Hematopoietic multipotent progenitor cell treated with erythropoietin and hydrocortisone succinate and interleukin-3 and kit ligand, for 17 days (in vitro differentiated cells): ENCODE measurements at regions not wholly inside any gene's neighbourhood (a gene's known extent, or its start where the extent isn't known, plus 50 kb on each side); places are given as distances from the start of the nearest gene placed in this dataset.
"Not testable (repeated sequence)": the region's sequence is repeated elsewhere in the genome, so short reads cannot be mapped to it uniquely, and the experiment has no call there.

Source experiments
- DNase-seq: peaks from one replicate; pipeline ENCODE4 v3.0.0-alpha.2; 2015; ENCODE audit warnings: low spot score

DNA sequence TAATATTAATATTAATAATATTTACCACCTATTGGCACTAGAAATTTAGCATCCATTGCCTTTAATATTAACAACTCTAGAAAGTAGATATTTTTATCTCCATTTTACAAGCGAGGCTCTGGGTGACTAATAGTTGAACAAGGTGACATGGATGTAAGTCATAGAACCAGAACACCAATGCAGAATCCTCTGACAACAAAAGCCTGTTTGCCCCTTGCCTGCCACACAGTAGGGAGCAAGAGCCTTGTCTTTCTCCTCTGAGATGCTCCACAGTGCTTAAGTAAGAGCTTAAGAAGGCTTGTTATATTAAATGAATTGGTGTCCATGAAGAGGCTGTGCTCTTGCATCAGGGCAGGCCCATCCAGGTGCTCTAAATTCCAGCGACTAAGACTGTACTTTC lies 51.2 kb upstream of the LBX1 start:
- DNase-seq = no peak

DNA sequence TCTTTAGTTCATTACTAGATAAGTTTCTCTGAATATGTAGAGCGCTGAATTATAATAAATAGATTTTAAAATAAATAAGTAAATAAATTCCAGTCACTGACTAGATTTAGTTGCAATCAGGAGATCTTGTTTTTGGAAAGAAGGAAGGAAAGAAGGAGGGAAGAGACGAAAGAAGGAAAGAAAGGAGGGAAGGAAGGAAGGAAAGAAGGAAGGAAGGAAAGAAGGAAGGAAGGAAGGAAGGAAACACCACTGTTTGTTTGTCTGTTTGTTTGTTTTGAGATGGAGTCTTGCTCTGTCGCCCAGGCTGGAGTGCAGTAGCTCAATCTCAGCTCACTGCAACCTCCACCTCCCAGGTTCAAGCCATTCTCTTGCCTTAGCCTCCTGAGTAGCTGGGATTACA lies 51.7 kb upstream of the LBX1 start:
- not testable (repeated sequence) for DNase-seq

DNA sequence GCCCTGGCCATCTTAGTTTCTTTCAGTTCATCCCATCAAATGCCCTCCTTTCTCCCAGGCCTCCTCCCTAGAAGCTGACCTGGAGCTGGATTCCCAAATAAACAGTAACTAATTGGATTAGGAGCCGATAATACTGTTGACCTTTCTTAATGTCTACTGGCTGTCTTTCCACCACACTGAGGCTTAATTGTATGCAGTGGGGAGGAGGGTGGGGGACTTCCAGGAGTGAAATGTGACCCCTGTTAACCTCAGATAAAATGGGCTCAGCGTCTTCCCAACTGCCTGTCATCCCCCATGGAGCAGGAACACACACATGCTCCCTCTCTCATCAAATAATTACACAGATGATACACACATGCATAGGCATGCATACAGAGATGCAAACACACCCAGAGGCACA lies 53.7 kb upstream of the LBX1 start:
- no peak for DNase-seq

GRCh38 chr10:101283762-101284100 lies 54.5 kb upstream of the LBX1 start:
- DNase-seq = no peak

DNA sequence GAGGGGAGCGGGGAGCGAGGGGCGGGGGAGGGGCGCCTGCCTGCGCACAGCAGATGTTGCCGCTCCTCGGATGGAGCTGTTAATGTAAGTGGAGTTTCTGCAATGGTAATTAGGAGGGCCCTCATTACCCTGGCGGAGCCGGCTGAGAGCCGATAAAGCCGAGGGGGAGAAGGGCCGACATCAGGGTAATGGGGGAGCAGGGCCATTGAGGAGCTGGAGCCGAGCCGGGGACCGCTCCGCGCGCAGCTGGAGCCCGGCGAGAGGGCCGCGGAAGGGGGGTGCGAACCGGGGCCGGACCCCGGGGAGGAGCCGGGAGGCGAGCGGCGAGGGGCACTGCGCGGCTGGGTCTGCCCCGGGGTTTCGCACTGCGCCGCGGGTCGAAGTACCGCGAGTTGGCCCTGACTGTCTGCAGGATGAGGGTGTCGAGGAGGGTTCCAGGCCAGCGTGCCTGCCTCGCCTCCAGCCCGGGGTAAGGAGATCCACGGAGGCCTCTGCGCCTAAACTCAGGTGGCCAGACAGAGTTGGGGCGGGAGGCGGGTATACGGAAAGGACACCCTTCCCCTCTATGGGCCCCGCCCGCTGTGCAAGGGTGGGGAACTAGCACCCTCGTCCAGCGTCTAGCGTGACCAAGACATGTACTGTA lies 55.0 kb upstream of the LBX1 start:
- DNase-seq = no peak

DNA sequence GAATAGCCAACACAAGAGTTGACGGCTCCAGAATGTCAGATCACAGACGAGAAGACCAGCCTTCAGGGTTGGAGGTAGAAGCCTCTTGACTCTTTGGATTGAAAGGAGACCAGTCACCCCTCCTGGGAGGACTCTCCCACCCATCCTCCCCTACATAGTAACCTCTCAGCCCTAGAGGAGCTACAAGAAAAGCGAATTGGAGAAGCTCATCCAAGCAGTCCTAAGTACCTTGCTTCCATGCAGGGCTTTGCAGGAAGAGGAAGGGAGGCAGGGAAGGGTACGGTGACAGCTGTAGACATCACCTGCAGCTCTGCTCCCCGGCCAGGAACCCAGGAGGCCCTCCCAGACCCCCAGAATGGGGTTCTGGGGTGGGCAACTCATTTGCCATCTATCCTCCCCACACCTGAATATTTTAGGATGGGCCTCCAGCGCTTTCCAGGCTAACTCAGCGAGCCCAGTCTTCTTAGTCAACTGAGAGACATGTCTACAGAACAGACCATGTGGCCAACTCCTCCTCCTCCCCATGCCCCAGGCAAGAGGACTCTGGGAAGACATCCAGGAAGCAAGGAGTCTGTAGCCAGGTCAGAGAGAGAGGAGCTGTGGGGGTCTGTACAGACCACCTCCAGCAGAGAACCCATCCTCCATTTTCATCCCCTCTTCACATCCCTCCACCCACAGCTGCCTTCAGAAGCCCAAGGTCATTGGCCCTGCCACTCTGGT lies 55.6 kb upstream of the LBX1 start:
- no peak for DNase-seq

DNA sequence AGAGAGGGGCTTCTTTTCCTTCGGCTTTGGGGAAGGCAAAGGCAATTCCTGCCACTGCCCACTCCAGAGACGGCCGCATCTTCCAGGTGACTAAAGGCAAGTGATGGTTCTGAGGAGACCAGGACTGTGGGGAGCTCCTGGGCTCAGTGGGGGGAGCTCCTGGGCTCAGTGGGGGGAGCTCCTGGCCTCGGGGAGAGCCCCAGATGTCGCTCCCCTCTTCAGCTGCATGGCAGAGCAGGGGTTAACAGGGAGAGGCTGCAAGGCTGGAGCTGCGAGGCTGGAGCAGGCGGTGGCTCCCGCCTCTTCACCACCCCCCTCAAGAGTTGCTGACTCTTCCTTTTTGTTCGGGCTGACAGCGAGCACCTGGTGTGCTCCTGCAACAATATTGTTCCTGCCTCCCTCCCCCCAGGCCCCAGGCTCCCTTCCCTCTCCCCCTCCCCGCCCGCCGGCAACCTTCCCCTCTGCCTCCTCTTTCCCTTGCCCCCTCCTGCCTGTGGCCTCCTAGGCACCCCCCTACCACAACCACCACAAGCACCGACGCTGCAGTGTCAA lies 56.3 kb upstream of the LBX1 start:
- no peak for DNase-seq

GRCh38 chr10:101286248-101287046 lies 57.2 kb upstream of the LBX1 start:
- no peak for DNase-seq

- no peak for DNase-seq
Observed at GRCh38 chr10:101287183-101287996, 58.1 kb upstream of the LBX1 start.

DNA sequence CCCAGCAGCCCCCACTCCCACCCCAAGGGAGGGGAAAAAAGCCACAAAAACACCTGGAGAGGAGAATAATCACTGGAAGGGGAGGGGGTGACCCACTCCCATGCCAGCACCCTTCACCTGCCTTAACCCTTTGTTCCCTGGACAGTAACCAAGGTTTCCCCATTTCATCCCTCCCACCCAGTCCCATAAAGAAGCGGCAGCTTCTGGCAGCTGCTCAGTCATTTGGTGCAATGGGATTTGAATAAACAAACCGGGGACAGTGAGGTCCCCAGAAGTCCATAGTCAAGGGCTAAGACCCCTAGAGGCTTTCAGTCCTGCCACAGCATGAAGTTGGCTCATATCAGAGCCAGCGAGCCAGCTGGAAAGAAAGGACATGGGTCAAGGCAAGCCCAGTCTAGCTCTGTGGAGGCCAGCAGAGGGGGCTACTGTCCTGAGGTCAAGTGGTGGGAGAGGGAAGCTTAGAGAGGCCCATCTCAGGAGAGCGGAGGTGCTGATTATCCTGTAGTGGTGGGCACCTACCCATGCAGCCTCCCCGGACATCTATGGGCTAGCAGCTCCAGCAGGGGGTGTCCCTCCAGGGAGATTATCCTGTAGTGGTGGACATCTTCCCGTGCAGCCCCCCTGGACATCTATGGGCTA lies 58.9 kb upstream of the LBX1 start:
- no peak for DNase-seq

- DNase-seq = no peak
Observed at GRCh38 chr10:101289541-101289940, 60.3 kb upstream of the LBX1 start.

DNA sequence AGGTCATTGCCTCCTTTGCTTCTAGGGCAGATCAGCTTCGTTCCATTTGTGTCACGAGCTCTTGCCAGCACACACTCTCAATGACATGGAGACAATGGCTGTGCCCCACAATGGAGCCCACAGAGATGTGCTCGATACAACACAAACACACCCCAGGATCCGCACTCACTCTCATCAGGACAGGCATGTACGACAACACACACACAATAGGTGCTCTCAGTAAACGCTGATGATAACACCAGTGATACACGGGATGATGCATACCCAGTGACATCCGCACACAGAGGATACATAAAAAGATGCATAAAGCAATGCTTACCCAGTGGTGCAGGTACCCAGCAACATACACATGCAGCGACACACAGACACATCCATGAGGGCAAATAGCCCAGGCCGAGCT lies 61.2 kb upstream of the LBX1 start:
- no peak for DNase-seq

DNA sequence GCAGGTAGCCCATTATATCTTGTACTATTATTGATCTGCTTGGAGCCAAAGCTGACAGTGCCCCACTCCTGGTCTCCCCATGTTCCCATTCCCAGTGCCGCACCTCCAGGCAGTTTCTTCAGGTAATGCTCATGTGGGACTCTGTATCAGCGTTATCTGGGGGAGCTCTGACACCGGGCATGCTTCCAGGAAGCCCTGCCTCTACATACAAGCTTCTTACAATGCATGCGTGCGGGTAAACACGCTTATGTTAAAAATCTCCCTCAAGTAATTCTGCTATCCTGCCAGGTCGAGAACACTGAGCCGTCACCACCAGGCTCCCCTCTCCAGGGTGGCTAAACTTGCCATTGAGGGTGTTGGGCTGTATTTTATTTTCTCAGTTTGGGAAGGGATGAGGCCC lies 61.6 kb upstream of the LBX1 start:
- DNase-seq = no peak

DNA sequence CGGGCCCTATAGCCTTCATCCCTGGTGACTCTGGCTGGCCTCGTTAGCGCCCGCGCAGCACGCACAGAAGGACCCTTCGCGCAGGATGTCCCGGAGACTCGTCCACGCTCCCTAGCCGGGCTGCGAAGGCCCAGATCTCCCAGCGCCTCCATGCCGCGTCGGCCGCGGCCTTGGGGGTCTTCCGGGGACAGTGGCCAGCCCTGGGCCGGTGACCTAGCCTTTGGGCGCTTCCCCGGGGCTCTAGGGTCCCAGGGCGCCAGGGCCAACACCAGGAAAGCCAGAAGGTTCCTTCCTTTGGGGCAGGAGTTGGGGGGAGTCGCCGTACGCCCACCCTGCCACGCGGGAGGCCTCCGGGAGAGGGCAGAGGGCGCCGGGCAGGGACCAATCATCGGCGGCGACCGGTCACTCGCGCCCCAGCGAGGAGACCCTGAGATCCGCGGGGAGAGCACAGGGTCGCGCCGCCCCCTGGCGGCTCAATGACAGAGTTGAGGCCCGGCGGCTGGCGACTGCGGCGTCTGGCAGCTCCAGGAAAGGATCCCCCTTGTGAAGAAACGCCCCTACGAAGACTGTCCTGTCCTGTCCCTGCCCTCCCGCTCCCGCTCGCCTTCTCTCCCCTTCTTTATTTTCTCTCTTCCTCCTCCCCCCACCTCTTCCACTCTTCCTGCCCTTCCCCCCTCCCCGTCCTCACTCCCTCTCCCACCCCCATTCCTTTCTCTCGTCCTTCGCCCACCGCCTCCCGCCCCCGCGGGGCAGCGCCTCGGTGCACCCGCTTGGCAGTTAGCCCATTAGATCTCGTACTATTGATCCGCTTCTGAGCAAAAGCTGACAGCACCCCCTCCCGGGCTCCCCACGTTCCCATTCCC lies 62.3 kb upstream of the LBX1 start:
- DNase-seq = no peak

DNA sequence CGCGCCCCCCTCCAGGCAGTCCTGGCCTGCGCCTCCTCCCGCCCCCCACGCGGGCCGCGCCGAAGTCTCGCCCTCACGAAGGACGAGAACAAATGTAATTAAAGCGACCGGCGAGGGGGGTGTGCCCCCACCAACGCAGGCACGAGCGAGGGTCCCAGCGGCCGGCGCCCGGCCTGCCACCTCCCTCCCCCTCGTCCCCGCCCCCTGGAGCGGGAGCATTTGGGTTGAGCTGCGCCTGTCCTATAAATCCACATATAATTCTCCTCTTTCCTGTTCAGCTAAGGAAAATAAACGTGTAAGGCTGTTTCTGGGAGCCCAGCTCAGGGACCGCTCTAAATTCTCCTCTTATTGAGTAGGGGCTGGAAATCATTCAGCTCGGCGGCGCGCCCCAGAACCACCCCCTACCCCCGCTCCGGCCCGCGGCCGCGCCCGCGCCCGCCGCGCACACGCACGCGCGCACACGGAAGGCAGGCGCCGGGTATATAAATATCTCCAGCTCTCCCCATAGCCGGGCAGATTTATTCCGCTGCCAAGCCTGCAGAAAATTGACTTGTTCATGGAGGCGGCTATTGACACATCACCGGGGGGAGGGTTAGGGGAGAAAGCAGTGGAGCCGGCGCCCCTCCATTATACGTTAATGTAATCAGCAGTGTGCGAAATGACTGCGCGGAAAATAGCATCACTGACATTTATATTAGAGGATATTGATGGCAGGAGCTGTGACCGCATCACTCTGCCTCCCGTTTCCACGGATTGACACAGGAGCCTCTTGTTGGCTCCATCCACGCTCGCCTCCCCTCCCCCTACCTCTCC lies 61.6 kb upstream of the BTRC start:
- no peak for DNase-seq

DNA sequence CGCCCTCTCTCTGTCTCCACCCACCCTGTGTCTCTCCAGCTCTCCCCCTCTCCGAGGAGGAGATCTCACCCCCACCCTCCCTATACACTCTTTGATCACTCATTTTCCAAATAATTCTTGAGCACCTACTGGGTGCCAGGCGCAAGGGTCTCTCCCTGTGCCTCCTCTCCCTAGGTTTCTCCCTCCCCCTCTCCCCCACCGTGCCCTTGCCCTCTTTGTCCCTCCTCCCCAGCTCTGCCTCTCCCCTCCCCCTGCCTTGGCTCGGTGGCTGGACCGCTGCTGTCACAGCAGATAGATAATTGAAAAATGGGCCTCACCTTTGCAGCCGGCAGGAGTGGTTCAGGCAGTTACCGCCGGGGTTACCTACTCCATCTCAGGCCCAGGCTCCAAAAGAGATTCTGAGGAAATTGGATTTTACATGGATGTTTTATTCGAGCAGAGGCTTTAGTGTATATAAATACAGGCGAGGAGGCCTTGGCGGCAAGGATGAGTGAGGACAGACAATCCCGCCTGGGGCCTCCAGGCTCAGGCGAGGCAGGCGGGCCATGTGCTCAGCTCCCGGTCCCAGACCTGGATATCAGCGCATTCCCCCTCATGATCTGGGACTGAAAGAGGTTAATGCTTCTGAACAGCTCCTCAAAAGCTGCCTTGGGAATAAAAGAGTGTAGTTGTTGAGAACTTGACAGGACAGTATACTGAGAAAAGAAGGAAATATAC lies 60.8 kb upstream of the BTRC start:
- no peak for DNase-seq

DNA sequence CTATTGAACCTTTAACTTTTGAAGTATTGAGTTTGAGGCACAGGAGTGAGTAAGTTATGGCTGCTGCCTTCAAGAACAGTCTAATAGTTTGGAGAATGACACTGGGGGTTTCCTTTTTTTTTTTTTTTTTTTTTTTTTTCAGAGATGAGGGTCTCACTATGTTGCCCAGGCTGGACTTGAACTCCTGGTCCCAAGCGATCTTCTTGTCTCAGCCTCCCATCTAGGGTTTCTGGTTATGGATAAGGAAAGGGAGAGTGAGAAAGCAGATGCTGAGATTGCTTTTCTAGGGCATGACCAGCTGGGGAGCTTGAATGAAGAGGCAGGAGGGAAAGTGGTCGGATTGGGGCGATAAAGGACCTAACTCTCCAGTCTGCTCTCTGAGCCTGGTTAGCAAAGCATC lies 59.9 kb upstream of the BTRC start:
- no peak for DNase-seq

DNA sequence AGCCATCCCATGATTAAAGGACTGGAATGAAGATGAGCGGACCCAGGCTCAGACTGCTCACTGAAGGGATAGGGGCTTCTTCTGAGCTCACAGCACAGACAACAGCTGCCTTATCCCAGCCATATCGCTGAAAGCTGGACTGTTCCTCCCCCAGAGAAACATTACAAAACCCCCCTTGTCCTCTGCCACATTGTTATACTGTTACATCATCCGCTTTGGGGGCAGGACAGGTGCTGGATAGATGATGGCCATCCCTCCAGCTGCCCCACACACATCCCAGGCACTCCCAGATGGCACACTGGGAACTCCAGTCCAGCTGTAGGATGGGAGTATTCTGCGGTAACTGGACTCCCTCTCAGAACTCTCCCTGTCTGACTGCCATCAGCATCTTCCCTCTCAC lies 58.7 kb upstream of the BTRC start:
- no peak for DNase-seq

DNA sequence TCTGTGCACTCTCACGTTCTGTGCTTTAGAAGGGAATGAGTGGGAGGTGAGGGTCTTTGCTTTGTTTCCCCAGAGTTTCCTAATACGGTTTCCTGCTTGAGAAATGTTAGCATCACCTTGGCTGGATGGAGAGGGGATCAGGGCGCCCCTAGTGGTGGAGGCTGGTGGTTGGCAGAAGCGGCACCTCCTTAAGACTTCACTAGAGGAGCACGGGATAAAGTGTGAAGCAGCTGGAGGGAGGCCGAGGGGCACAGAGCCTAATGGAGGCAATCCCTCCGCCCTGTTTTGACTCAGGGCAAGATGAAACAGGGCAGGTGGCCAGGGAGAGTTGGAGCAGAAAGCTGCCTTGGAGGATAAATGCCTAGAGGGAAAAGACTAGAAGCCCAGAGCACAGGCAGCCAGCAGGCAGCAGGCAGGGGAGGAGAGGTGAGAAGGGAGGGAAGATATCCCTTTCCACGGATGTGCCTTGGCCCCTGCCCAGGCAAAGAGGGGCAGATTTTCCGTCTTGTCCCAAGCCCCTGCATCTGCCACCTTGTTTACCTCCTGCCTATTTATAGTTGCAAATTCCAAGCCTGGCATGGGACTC lies 56.0 kb upstream of the BTRC start:
- peak; percentile 59 for DNase-seq
